Activated CD8-positive, alpha-beta memory T cell treated with anti-CD3 and anti-CD28 coated beads for 36 hours (primary cell): ENCODE measurements at regions not wholly inside any gene's neighbourhood (a gene's known extent, or its start where the extent isn't known, plus 50 kb on each side); places are given as distances from the start of the nearest gene placed in this dataset.

ENCODE experiments used
- CTCF ChIA-PET: fragments of 350-600 bp; sonication (Branson Sonifier 250); formaldehyde crosslinking; loops from one replicate; lab custom pipeline; 2021; ENCODE audit warnings: antibody characterized with exemption; lab: Charles Lee
- POLR2A ChIA-PET: fragments of 350-600 bp; sonication (Branson Sonifier 250); formaldehyde crosslinking; loops from one replicate; lab custom pipeline; 2021; ENCODE audit warnings: antibody characterized with exemption; lab: Charles Lee

DNA sequence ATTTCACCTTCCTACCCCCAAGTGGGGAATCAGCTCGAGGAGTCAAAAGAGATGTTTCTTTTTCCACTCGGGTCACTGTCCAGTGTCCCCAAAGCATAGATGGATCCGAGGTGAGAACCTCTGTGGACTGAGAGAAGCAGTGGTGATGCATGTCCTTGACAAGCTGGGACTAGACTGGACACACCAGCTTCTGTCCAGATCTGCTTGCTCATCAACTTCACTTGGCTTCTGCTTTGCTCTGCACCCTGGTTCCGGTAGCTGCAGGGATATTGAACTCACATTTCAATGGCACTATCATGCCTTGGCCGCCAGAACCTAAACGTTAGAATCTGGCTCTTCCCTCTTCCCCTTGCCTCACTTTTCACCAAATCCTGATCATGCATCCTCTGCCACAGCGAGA, 50.3 kb upstream of the CXCL12 start:
- CTCF ChIA-PET, result no interaction called here
- POLR2A ChIA-PET, result no interaction called here

DNA sequence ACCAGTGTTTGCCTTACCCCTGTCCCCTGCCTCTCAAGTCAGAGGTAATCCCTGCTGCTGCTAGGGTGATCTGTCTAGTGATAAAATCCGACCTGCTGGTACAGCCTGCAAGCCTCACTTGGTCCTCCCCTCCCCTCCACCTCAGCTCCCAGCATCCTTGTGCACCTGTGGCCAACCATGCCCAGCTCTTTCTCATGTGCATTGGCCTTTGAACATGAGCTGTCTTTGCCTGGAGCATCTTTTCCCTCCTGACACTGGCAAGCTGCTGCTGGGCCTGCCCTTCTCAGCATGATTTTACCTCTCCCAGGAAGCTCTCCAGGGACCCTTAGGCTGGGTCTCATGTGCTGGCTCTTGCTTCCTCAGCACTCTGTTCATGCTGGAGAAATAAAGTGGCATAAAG, 51.3 kb upstream of the CXCL12 start:
- CTCF ChIA-PET, result no interaction called here
- POLR2A ChIA-PET, result interaction anchor here (0.6 kb wide), 1 partner anchor 65 kb away, joined by 3 read pairs; no protein-coding TSS in a partner anchor

DNA sequence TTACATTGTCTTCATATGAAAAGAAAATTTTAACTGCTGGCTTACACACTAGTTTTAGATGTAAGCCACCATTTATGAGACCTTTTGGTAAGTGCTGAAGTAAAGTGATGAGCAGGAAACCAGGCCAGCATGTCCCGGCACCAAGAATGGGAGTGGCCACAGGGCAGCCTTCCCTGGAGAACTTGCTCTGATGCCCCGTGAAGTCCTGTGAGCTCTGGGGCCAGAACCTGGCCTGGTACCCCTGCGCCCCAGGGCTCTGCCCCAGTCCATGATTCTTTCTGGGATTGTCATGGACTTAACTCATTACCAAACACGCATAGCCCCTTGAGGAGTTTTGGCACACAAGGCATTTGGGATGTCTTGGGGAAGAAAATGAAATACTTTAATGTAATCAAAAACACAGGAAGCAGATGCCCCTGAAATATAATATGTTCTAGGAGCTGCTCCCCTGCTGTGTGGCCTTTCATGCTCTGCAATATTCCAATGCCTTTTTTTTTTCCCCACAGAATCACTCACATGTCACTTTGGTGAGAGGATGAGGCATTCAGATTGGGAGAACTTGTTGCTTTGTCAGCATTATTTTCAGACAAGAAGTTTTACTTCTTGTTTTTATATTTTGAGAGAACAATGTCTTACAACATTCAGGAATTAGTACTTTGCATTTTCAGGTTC, 53.1 kb upstream of the CXCL12 start:
- CTCF ChIA-PET, result no interaction called here

DNA sequence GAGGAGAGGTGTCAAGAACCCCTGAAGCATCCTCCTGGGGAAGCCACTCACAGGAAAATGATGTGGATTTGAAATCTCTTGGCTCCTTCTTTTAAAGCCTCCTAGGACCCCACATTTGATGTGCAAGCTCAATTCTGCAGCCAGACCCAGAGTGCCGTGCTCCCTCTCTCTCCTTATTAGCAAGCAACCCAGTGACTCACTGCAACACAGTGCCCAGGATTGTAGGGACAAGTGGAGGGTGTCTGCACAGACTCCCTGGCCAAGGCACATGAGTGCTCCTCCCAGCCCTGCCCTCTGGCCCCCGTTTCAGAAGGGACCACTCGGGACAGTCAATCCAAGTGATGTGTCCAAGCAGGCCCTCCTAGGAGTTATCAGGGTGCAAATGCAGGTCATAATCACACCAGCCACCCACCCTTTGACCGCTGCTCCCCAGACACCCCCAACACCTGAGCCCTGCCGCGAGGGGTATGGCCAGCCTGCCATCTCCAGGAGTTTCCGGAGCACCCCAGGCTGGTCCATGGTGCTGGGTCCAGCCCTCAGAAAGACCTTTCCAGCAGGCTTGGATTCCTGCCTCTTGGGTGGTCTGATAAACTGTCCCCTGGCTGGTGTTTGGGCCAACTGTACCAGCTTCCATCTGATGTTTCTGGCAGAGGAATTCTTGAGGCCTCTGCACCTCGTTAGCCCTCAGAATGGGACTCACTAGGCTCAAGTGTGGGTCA, 54.5 kb upstream of the CXCL12 start:
- CTCF ChIA-PET, result no interaction called here
- POLR2A ChIA-PET, result no interaction called here

More for the DNA sequence above, 53.1 kb upstream of the CXCL12 start:
- POLR2A ChIA-PET, result no interaction called here

DNA sequence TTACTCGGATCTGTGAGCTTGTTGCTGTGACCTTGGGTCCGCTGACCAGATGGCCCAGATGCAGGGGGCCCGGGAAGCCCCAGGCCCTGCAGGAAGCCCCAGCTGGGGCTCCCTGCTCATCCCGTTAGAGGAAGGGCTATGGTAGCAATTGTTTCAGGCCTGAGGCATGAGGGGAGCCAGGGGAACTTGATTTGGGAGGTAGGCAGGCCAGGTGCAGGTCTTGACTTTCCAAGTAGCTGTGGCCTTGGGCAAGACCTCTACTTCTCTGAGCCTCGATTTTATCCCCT, 55.0 kb upstream of the CXCL12 start:
- ChIA-PET POLR2A (no interaction called here), CTCF (no interaction called here)

DNA sequence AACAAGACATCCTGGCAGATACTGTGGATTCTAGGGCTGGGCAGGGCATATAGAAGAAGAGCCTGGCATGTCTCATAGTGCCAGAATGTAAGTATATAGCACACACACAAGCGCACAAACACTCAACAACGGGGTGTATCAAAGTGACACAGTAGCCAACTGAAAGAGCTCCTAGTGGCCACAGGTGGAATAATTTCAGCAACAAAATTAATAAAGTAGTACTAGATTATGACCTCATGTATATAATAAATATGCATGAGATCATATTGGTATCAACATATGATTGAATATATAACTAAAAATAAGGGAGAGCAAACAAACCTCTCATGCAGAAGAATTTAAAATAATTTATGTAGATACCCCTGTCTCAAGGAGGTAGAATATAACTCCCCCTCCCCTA, 72.4 kb upstream of the CXCL12 start:
- ChIA-PET CTCF (no interaction called here), POLR2A (no interaction called here)

DNA sequence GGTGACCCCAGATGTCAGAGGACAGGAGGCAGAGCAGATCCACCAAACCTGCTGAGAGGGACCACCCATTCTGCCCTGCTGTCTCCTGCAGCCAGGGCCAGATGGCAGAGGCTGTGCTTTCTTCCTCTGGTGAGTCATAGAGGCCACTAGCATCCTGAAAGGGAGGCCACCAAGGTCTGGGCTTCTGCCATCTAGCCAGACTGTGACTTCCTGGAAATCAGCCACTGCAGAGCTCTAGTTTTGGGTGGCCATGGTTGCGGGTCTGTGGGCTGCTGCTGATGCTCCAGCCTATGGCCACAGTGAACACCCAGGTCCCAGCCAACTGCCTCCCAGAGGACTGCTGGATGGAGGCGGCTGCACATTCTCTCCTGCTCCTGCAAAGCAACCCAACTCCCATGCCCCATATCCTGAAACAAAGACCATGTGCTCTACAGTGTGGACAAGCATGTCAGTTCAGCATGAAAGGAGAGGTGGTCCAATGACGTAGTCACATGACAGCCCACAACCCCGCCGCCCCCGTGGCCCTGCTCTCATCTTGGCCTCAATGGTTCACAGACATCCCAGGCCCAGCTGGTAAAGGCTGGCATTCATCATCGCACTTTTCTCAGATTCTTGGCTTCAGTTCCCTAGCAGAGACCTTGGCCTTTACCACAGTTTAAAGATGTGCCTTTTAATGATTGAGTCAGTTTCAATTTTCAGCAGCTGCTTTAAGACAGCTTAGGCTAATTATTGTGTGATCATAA, 73.9 kb upstream of the CXCL12 start:
- CTCF ChIA-PET, result no interaction called here
- POLR2A ChIA-PET, result no interaction called here

DNA sequence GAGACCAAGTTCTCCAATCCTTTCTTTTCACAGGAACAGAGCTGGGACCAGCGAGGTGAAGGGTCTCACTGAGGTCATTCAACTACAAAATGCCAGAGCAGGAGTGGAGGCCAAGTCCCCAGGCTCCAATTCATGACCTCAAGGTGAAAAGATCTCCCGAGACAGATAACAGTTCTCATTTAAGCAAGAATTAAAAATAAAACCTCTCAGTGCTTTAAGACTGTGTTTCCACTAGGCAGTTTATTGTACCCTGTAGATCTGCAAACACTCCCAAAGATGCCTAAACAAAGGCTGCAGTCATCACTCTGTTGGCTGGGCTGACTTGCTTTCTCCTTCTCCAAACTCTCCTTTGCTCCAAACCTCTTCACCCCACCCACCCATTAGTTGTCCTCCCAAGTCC, 74.8 kb upstream of the CXCL12 start:
- POLR2A ChIA-PET, result no interaction called here
- CTCF ChIA-PET, result no interaction called here

DNA sequence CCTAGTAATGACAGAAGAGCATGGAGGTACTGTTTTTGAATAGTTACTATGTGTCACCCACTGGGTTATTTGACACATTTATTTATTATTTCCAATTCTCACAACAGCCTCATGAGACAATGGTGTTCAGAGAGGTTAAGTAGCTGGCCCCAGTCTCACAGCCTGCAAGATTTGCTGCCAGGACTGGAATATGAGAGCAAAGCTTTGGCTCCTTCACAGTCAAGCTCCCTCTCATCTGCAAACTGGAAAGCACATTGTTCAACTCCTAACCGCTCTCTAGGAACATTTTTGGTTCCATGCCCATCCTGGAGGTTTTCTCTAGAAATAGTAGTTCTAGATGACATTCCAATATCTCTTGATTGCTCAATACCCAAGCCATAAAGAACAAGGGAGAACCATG, 75.5 kb upstream of the CXCL12 start:
- ChIA-PET CTCF (no interaction called here), POLR2A (no interaction called here)

DNA sequence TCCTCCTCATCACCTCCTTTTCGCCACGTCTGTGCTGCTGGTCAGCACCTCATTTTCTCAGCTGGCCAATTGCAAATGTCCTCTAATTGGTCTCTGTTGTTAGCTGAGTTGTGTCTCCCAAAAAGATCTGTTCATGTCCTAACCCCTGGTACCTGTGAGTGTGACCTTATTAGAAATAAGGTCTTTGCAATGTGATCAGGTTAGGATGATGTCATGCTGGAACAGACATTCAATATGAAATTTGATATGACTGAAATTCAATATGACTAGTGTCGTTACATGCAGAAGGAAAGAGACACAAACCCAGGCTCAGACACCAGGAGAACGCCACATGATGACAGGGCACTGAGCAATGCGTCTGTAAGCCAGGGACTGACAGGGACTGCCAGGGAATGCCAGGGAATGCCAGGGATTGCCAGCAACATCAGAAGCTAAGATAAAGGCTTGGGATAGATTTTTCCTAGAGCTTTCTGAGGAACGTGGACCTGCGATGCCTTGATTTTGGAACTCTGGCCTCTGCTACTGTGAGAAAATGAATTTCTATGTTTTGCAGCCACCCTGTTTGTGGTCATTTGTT, 77.5 kb upstream of the CXCL12 start:
- ChIA-PET CTCF (no interaction called here), POLR2A (no interaction called here)

DNA sequence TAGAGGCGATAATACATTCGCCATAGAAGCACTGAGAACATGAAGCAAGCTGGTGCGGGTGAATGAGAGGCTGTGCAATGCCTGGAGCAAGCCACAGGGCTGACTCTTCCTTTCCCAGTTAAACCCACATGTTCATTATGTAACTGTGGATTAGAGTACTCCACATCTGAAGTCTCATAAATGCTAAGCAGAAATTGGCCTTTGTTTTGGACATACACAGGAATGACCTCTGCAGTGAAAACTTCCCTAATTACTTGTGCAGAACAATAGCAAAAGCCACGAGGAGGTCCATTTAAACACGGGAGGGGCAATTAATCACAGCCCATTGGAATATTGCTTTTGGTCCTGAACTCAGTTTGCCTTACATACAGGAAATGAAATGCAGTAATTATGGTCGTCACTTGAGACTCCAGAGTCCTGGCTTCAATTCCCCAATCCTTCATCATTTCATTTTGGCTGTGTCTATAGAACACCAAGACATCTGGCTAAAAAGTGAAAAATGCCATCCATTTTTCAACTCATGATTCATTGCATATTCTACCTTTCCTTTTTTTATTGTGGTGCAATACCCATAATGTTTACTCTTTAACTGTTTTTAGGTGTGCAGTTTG, 78.7 kb upstream of the CXCL12 start:
- POLR2A ChIA-PET, result no interaction called here
- CTCF ChIA-PET, result no interaction called here

DNA sequence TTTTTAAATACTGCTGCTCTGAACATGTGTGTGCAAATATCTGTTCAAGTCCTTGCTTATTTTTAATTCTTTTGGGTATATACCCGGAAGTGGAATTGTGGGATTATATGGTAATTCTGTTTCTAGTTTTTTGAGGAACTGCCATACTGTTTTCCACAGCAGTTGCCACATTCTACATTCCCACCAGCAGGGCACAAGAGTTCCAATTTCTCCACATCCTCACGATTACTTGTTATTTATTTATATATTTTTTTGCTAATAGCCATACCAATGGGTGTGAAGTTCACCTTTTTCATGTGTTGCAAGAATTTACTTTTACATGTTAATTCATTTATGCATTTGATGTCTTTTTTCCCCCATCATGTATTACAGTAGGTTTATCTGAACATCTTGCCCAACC, 79.6 kb upstream of the CXCL12 start:
- POLR2A ChIA-PET, result no interaction called here
- CTCF ChIA-PET, result no interaction called here

DNA sequence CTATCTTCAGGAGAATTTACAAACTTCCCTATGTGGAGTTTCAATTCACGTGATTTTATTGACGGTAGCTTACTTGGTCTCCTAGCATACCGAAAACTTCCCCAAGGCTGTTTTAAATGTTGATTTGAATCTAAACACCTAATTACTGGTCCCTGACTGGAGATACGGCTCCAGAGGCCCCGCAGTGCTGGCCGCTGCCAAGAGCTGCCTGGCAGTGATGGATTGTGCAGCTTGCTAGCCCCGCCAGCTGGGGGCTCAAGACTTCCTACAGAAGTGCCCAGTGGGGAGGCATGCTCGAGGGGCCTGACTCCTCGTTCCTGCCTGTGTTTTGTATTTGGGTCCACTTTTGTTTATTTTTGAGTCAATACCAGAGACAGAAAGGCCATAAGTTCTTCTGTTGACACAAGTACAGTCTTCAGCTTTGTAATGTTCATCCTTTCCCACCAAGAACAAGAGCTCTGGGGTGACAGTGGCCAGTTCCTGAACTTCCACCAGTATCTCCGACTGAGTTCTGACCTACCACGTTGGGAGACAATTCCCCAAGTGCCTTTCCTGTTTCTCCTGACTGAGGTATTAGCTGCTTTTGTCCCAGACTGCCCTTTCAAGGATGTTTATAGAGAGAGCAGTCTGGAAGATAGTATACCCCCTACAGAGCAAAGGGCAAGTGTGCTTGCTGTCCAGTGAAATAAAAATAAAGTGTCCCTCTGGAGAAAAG, 80.7 kb upstream of the CXCL12 start:
- ChIA-PET CTCF (no interaction called here), POLR2A (no interaction called here)

DNA sequence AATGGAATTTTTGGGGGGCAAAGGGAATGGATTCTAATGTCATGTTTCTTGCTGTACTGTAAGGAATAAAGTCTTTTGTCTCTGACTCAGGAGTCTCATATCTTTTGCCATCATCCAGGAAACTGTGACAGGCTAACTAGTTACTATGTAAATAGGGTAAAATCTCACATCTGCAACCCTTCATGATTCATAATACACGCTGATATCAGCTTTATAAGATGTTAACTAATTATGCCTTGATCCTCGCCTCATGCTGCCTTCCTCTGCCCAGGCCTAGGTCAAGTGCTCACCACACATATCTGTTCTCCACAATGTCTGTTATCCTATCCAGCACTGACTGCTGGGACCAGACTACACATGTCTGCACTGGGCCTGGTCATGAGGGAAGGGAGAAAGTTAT, 81.3 kb upstream of the CXCL12 start:
- ChIA-PET CTCF (no interaction called here), POLR2A (no interaction called here)

DNA sequence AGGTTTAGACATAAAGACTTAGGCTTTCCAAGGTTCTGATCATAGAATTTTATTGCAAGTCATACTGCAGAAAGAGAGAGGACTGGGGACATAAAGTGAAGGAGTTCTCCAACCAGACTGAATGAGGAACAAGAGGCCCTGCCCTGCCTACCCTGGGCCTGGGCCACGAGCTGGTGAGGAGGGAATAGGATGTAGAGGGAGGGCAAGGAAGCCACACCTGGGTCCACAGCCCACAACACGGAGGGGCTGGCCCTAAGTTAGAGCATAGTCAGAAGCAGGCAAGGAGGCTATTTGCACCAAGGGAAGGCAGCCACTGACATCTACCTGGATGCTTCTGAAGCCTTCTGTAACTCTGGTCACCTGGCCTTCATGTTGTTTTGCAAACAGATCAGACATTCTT, 82.2 kb upstream of the CXCL12 start:
- POLR2A ChIA-PET, result no interaction called here
- CTCF ChIA-PET, result no interaction called here

DNA sequence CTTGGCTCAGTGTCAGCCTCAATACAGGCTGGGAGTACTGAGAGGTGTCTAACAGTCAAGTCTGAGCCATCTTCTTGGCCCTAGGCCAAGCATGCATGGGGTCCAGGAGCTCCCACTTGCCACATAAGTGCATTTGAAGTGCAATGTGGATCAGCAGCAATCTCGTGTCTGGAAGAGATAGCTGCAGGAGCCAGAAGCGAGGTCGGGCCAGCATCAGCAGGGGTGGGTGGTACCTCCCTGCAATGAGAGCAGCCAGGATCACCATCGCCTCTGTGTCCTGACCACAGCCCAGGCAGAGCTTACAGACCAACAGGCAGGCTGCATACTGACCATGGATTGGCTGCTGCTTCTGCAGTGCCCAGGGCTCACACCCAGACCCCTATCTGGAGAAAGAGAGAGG, 83.0 kb upstream of the CXCL12 start:
- CTCF ChIA-PET, result no interaction called here
- POLR2A ChIA-PET, result no interaction called here

DNA sequence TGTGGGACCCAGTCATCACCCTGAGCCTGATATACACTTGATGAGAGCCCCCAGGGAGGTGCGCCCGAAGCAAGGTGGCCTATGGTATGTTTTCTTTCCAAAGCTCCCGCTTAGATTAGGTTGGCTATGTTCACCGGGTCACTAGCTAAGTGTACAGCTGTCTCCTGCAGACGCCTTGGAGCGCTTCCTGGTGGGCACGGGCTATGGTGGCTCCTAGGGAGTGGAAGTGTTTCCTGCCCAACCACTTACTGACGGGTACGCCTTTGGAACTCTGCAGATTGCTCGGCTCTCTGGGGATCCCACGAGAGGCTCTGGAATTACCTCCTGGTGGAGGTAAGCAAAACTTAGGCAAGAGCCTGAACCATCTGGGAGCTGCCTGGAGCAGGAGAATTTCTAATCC, 83.6 kb upstream of the CXCL12 start:
- POLR2A ChIA-PET, result no interaction called here

DNA sequence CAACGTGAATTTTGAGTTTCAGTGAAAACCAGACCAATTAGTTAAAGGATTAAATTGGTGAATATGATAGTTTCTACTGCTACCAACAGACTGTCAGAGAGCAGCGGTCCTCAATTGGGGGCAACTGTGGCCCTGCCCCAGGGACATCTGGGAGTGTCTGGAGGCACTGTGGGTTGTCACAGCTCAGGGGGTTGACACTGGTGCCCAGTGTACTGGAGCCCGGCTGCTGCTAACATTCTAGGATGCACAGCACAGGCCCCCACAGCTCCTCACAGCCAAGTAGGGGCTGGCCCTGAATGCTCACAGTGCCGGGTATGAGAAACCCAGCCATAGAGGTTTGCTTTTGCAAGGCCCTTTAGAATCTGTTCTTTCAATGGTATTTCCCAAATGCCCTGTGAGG, 84.1 kb upstream of the CXCL12 start:
- ChIA-PET CTCF (no interaction called here), POLR2A (no interaction called here)

More for the DNA sequence above, 83.6 kb upstream of the CXCL12 start:
- CTCF ChIA-PET, result no interaction called here

DNA sequence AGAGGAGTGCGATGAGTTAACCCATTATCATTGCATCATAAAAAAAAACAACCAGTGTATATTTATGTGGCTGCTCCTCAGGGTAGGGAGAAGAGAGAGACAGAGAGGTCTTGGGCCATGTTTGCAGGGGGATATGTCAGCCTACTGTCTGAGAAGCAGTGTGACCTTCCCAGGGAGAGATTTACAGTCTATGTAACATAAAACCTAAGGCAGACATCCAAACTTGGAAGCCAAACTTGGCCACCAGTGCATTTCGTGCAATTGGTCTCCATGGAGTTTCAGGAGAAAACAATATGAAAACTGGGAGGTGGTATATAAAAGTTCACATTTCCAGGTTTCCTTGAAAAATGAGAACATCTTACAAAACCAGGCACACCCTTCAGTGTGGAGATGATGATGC, 85.9 kb upstream of the CXCL12 start:
- ChIA-PET POLR2A (no interaction called here), CTCF (no interaction called here)

DNA sequence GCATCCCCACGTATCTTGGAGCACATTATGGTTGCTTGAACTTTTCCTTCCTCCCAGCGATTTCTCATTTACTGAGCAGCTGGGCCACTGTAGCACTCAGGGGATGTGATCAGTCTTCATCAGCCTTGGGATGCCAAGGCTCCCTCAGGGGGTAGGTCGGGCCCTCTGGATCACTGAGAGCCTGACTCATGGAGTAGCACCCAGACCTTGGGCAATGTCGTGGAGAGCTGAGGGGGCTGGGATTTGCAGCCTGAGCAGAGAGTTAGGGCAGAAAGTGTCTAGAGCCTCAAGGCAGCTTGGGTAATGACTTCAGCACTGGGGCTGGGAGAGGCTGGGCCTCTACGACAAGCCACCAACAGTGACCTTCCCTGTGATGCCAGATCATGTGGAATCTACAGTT, 86.5 kb upstream of the CXCL12 start:
- ChIA-PET POLR2A (no interaction called here), CTCF (no interaction called here)
